Ovary (tissue), 3 donors: ENCODE measurements at regions not wholly inside any gene's neighbourhood (a gene's known extent, or its start where the extent isn't known, plus 50 kb on each side); places are given as distances from the start of the nearest gene placed in this dataset.

ENCODE experiments used
- CTCF ChIP-seq, 3 donors: fragments of 450-650 bp in 2 of 3; fragments of 200-600 bp in 1 of 3; IDR thresholded peaks; one replicate each; pipeline versions ENCODE4 v1.5.1 to v1.8.0; 2016 to 2022; ENCODE audit warnings: antibody characterized with exemption in 3 of 3, mild to moderate bottlenecking in 1 of 3
- EP300 ChIP-seq: sonication (generic); formaldehyde crosslinking; IDR thresholded peaks from one replicate; pipeline ENCODE4 v1.6.1; 2017; ENCODE audit warnings: antibody characterized with exemption
- POLR2A ChIP-seq: fragments of 450-650 bp; IDR thresholded peaks from one replicate; pipeline ENCODE4 v1.6.1; 2017; ENCODE audit warnings: antibody characterized with exemption, mild to moderate bottlenecking, moderate library complexity
- donor health status: DM: no; HTN: no; CAD: no.

GRCh38 chr3:72015463-72015862, 230.5 kb upstream of the PROK2 start:
- TF ChIP-seq POLR2A (no peak), CTCF (IDR thresholded peaks at IDR 0.05) (no peak), EP300 (no peak)
